ENCODE measurements at regions not wholly inside any gene's neighbourhood (a gene's known extent, or its start where the extent isn't known, plus 50 kb on each side); places are given as distances from the start of the nearest gene placed in this dataset.

GRCh38 chr16:79768276-79768970 lies 167.9 kb upstream of the MAF start:
- no peak for DNase-seq (ENCODE audit: low read depth in 2 of 3, low spot score in 1 of 3)

GRCh38 chr16:79767421-79768275 lies 167.1 kb upstream of the MAF start:
- no peak for DNase-seq (ENCODE audit: low read depth in 2 of 3, low spot score in 1 of 3)

GRCh38 chr16:79765901-79766394 lies 165.4 kb upstream of the MAF start:
- DNase-seq (ENCODE audit: low read depth in 2 of 3, low spot score in 1 of 3) = no peak

GRCh38 chr16:79765431-79765830 lies 164.9 kb upstream of the MAF start:
- DNase-seq (ENCODE audit: low read depth in 2 of 3, low spot score in 1 of 3) = no peak

GRCh38 chr16:79764415-79765110 lies 164.0 kb upstream of the MAF start:
- DNase-seq (ENCODE audit: low read depth in 2 of 3, low spot score in 1 of 3) = no peak

- no peak for DNase-seq (ENCODE audit: low read depth in 2 of 3, low spot score in 1 of 3)
Measured at GRCh38 chr16:79762217-79762616, 161.7 kb upstream of the MAF start.

- DNase-seq (ENCODE audit: low read depth in 2 of 3, low spot score in 1 of 3) = no peak
Measured at GRCh38 chr16:79758615-79759346, 158.2 kb upstream of the MAF start.

- no peak for DNase-seq (ENCODE audit: low read depth in 2 of 3, low spot score in 1 of 3)
Measured at GRCh38 chr16:79757968-79758367, 157.4 kb upstream of the MAF start.

GRCh38 chr16:79757163-79757562 lies 156.6 kb upstream of the MAF start:
- no peak for DNase-seq (ENCODE audit: low read depth in 2 of 3, low spot score in 1 of 3)

- no peak for DNase-seq (ENCODE audit: low read depth in 2 of 3, low spot score in 1 of 3)
Measured at GRCh38 chr16:79756571-79756970, 156.0 kb upstream of the MAF start.

- no peak for DNase-seq (ENCODE audit: low read depth in 2 of 3, low spot score in 1 of 3)
Measured at GRCh38 chr16:79754501-79754900, 154.0 kb upstream of the MAF start.

- no peak for DNase-seq (ENCODE audit: low read depth in 2 of 3, low spot score in 1 of 3)
Measured at GRCh38 chr16:79754081-79754480, 153.5 kb upstream of the MAF start.

- no peak for DNase-seq (ENCODE audit: low read depth in 2 of 3, low spot score in 1 of 3)
Measured at GRCh38 chr16:79753286-79753685, 152.7 kb upstream of the MAF start.

GRCh38 chr16:79752396-79752795 lies 151.9 kb upstream of the MAF start:
- no peak for DNase-seq (ENCODE audit: low read depth in 2 of 3, low spot score in 1 of 3)

GRCh38 chr16:79751471-79752184 lies 151.1 kb upstream of the MAF start:
- DNase-seq (ENCODE audit: low read depth in 2 of 3, low spot score in 1 of 3) = no peak

- no peak for DNase-seq (ENCODE audit: low read depth in 2 of 3, low spot score in 1 of 3)
Measured at GRCh38 chr16:79750311-79750710, 149.8 kb upstream of the MAF start.

GRCh38 chr16:79748629-79749028 lies 148.1 kb upstream of the MAF start:
- DNase-seq (ENCODE audit: low read depth in 2 of 3, low spot score in 1 of 3) = no peak

GRCh38 chr16:79747688-79748087 lies 147.2 kb upstream of the MAF start:
- no peak for DNase-seq (ENCODE audit: low read depth in 2 of 3, low spot score in 1 of 3)

GRCh38 chr16:79740252-79740651 lies 139.7 kb upstream of the MAF start:
- DNase-seq (ENCODE audit: low read depth in 2 of 3, low spot score in 1 of 3) = no peak

GRCh38 chr16:79735271-79735670 lies 134.7 kb upstream of the MAF start:
- DNase-seq (ENCODE audit: low read depth in 2 of 3, low spot score in 1 of 3) = no peak

Data from stimulated activated CD4-positive, alpha-beta T cell treated with anti-CD3 and anti-CD28 coated beads, Interleukin-12 subunit alpha, Interleukin-12 subunit beta, amount 100 ng/mL, for 48 hours (primary cell).